D341Med (cell line): ENCODE measurements at regions not wholly inside any gene's neighbourhood (a gene's known extent, or its start where the extent isn't known, plus 50 kb on each side); places are given as distances from the start of the nearest gene placed in this dataset.
"Not testable (repeated sequence)": the region's sequence is repeated elsewhere in the genome, so short reads cannot be mapped to it uniquely, and the experiment has no call there.

ENCODE experiments used
- DNase-seq: peaks from one replicate; pipeline ENCODE4 v3.0.0; 2012; ENCODE audit warnings: low spot score

GRCh38 chr1:209109001-209109785 lies 474.3 kb upstream of the CAMK1G start:
- DNase-seq = no peak

- DNase-seq = no peak
Observed at GRCh38 chr1:209113521-209113920, 470.0 kb upstream of the CAMK1G start.

- no peak for DNase-seq
Observed at GRCh38 chr1:209116705-209117104, 466.8 kb upstream of the CAMK1G start.

GRCh38 chr1:209123601-209124000 lies 459.9 kb upstream of the CAMK1G start:
- DNase-seq = no peak

- DNase-seq = not testable (repeated sequence)
Observed at GRCh38 chr1:209129091-209129490, 454.4 kb upstream of the CAMK1G start.

GRCh38 chr1:209130886-209131285 lies 452.6 kb upstream of the CAMK1G start:
- DNase-seq = no peak

- DNase-seq = no peak
Observed at GRCh38 chr1:209132736-209133467, 450.6 kb upstream of the CAMK1G start.

GRCh38 chr1:209134001-209134400 lies 449.5 kb upstream of the CAMK1G start:
- no peak for DNase-seq

- DNase-seq = no peak
Observed at GRCh38 chr1:209143916-209144315, 439.6 kb upstream of the CAMK1G start.

- no peak for DNase-seq
Observed at GRCh38 chr1:209150114-209150513, 433.4 kb upstream of the CAMK1G start.

- no peak for DNase-seq
Observed at GRCh38 chr1:209153411-209153810, 430.1 kb upstream of the CAMK1G start.

- no peak for DNase-seq
Observed at GRCh38 chr1:209154912-209155311, 428.6 kb upstream of the CAMK1G start.

- no peak for DNase-seq
Observed at GRCh38 chr1:209155546-209155945, 428.0 kb upstream of the CAMK1G start.

- DNase-seq = no peak
Observed at GRCh38 chr1:209156991-209157390, 426.5 kb upstream of the CAMK1G start.

- no peak for DNase-seq
Observed at GRCh38 chr1:209157546-209158249, 425.8 kb upstream of the CAMK1G start.

- no peak for DNase-seq
Observed at GRCh38 chr1:209158851-209159250, 424.7 kb upstream of the CAMK1G start.

- DNase-seq = no peak
Observed at GRCh38 chr1:209160230-209160629, 423.3 kb upstream of the CAMK1G start.

- no peak for DNase-seq
Observed at GRCh38 chr1:209162651-209163050, 420.9 kb upstream of the CAMK1G start.

GRCh38 chr1:209168204-209168603 lies 415.3 kb upstream of the CAMK1G start:
- no peak for DNase-seq

GRCh38 chr1:209171151-209171550 lies 412.4 kb upstream of the CAMK1G start:
- no peak for DNase-seq

- no peak for DNase-seq
Observed at GRCh38 chr1:209172286-209172685, 411.2 kb upstream of the CAMK1G start.

- not testable (repeated sequence) for DNase-seq
Observed at GRCh38 chr1:209172792-209173542, 410.5 kb upstream of the CAMK1G start.
